ENCODE measurements at regions not wholly inside any gene's neighbourhood (a gene's known extent, or its start where the extent isn't known, plus 50 kb on each side); places are given as distances from the start of the nearest gene placed in this dataset.

GRCh38 chr6:169908403-169908933, 157.0 kb downstream of the ERMARD start:
- Histone ChIP-seq H3K27ac (no peak overlapping the region), H3K9me2 (ENCODE audit: insufficient read depth) (no peaks in the 10 kb centered on the region), H3K9me3 (ENCODE audit: low read depth) (no peaks in the 10 kb centered on the region), H3K79me2 (ENCODE audit: insufficient read depth) (no peaks in the 10 kb centered on the region), H3K4me1 (ENCODE audit: insufficient read depth) (no peaks in the 10 kb centered on the region), H3K4me2 (ENCODE audit: unreplicated experiment) (no peak overlapping the region), H4K20me1 (ENCODE audit: insufficient read depth) (no peaks in the 10 kb centered on the region), H3F3A (ENCODE audit: insufficient read depth) (no peaks in the 10 kb centered on the region), H3K27me3 (replicated peaks; ENCODE audit: insufficient read depth) (0 out of 2 replicates have a peak, but pooled peaks cover 6% of the 10 kb centered on the region), H3K9ac (no peak overlapping the region), H2AFZ (no peak overlapping the region), H3K4me3 (no peak overlapping the region), H3K36me3 (ENCODE audit: low read depth) (no peaks in the 10 kb centered on the region)
- TF ChIP-seq EZH2 (IDR thresholded peaks at IDR 0.05; ENCODE audit: insufficient read depth, poor library complexity, severe bottlenecking) (no peak), EZH2phosphoT487 (IDR thresholded peaks at IDR 0.05; ENCODE audit: insufficient read depth, low read depth) (no peak)
- 82 to 86% methylated on average over 8 of the region's 8 CpGs for WGBS, 2 experiments (ENCODE audit: low coverage in 1 of 2, low lambda C conversion rate in 2 of 2, missing lambda C conversion rate in 2 of 2)
- in situ Hi-C loops (cut with MboI) = no loop called here
- no peak for DNase-seq

GRCh38 chr6:169907419-169908115, 156.1 kb downstream of the ERMARD start:
- in situ Hi-C loops (cut with MboI) = no loop called here
- 47 to 57% methylated on average over 9 of the region's 9 CpGs for WGBS, 2 experiments (ENCODE audit: low coverage in 1 of 2, low lambda C conversion rate in 2 of 2, missing lambda C conversion rate in 2 of 2)
- DNase-seq = no peak

GRCh38 chr6:169906688-169907418, 155.4 kb downstream of the ERMARD start:
- TF ChIP-seq EZH2 (IDR thresholded peaks at IDR 0.05; ENCODE audit: insufficient read depth, poor library complexity, severe bottlenecking) = no peak
- 59% methylated on average over 12 to 13 of the region's 13 CpGs for WGBS, 2 experiments (ENCODE audit: low coverage in 1 of 2, low lambda C conversion rate in 2 of 2, missing lambda C conversion rate in 2 of 2)
- Histone ChIP-seq H4K20me1 (ENCODE audit: insufficient read depth) (no peaks in the 10 kb centered on the region), H3K9me3 (ENCODE audit: low read depth) (no peaks in the 10 kb centered on the region), H3F3A (ENCODE audit: insufficient read depth) (no peaks in the 10 kb centered on the region), H3K4me1 (ENCODE audit: insufficient read depth) (no peaks in the 10 kb centered on the region), H3K27ac (no peak overlapping the region), H3K9me2 (ENCODE audit: insufficient read depth) (no peaks in the 10 kb centered on the region), H3K36me3 (ENCODE audit: low read depth) (no peaks in the 10 kb centered on the region), H3K27me3 (replicated peaks; ENCODE audit: insufficient read depth) (0 out of 2 replicates have a peak, but pooled peaks cover 6% of the 10 kb centered on the region), H3K79me2 (ENCODE audit: insufficient read depth) (no peaks in the 10 kb centered on the region), H3K9ac (no peak overlapping the region), H2AFZ (no peak overlapping the region), H3K4me3 (no peak overlapping the region), H3K4me2 (ENCODE audit: unreplicated experiment) (no peak overlapping the region)
- in situ Hi-C loops (cut with MboI) = no loop called here
- DNase-seq = no peak

More at GRCh38 chr6:169907419-169908115, 156.1 kb downstream of the ERMARD start:
- Histone ChIP-seq H3K36me3 (ENCODE audit: low read depth) (no peaks in the 10 kb centered on the region), H3K27me3 (replicated peaks; ENCODE audit: insufficient read depth) (0 out of 2 replicates have a peak, but pooled peaks cover 6% of the 10 kb centered on the region), H3K9ac (no peak overlapping the region), H3K4me3 (no peak overlapping the region), H3K9me2 (ENCODE audit: insufficient read depth) (no peaks in the 10 kb centered on the region), H3K4me1 (ENCODE audit: insufficient read depth) (no peaks in the 10 kb centered on the region), H3F3A (ENCODE audit: insufficient read depth) (no peaks in the 10 kb centered on the region), H2AFZ (no peak overlapping the region), H4K20me1 (ENCODE audit: insufficient read depth) (no peaks in the 10 kb centered on the region), H3K9me3 (ENCODE audit: low read depth) (no peaks in the 10 kb centered on the region), H3K4me2 (ENCODE audit: unreplicated experiment) (no peak overlapping the region), H3K27ac (no peak overlapping the region), H3K79me2 (ENCODE audit: insufficient read depth) (no peaks in the 10 kb centered on the region)
- TF ChIP-seq EZH2phosphoT487 (IDR thresholded peaks at IDR 0.05; ENCODE audit: insufficient read depth, low read depth) (no peak), EZH2 (IDR thresholded peaks at IDR 0.05; ENCODE audit: insufficient read depth, poor library complexity, severe bottlenecking) (no peak)

- no peak for TF ChIP-seq EZH2 (IDR thresholded peaks at IDR 0.05; ENCODE audit: insufficient read depth, poor library complexity, severe bottlenecking)
- no peak for TF ChIP-seq EZH2phosphoT487 (IDR thresholded peaks at IDR 0.05; ENCODE audit: insufficient read depth, low read depth)
- Histone ChIP-seq H3K4me2 (ENCODE audit: unreplicated experiment) (no peak overlapping the region), H3K27me3 (replicated peaks; ENCODE audit: insufficient read depth) (0 out of 2 replicates have a peak, but pooled peaks cover 6% of the 10 kb centered on the region), H3K27ac (no peak overlapping the region), H3K4me1 (ENCODE audit: insufficient read depth) (no peaks in the 10 kb centered on the region), H3F3A (ENCODE audit: insufficient read depth) (no peaks in the 10 kb centered on the region), H4K20me1 (ENCODE audit: insufficient read depth) (no peaks in the 10 kb centered on the region), H3K9me2 (ENCODE audit: insufficient read depth) (no peaks in the 10 kb centered on the region), H3K9me3 (ENCODE audit: low read depth) (no peaks in the 10 kb centered on the region), H3K9ac (no peak overlapping the region), H3K36me3 (ENCODE audit: low read depth) (no peaks in the 10 kb centered on the region), H3K79me2 (ENCODE audit: insufficient read depth) (no peaks in the 10 kb centered on the region), H2AFZ (no peak overlapping the region), H3K4me3 (no peak overlapping the region)
- WGBS, 2 experiments (ENCODE audit: low coverage in 1 of 2, low lambda C conversion rate in 2 of 2, missing lambda C conversion rate in 2 of 2) = 74 to 77% methylated on average over 13 to 24 of the region's 24 CpGs
- DNase-seq = no peak
- in situ Hi-C loops (cut with MboI) = no loop called here
Measured at GRCh38 chr6:169906004-169906687, 154.7 kb downstream of the ERMARD start.
